ENCODE measurements at regions not wholly inside any gene's neighbourhood (a gene's known extent, or its start where the extent isn't known, plus 50 kb on each side); places are given as distances from the start of the nearest gene placed in this dataset.

GRCh38 chr3:175948041-175948440 lies 1088.9 kb downstream of the NAALADL2 start:
- POLR2A ChIA-PET = no interaction called here
- Histone ChIP-seq H3F3A (replicated peaks; ENCODE audit: insufficient read depth) (no peaks in the 10 kb centered on the region), H3K27me3 (ENCODE audit: insufficient read depth) (no peaks in the 10 kb centered on the region), H3K9me3 (no peaks in the 10 kb centered on the region), H3K9me2 (no peaks in the 10 kb centered on the region), H3K4me3 (ENCODE audit: low read depth in 2 of 2, low read length in 1 of 2) (no peak overlapping the region), H3K4me1 (ENCODE audit: control insufficient read depth in 1 of 2, insufficient read depth in 2 of 2, low read depth in 1 of 2, low read length in 1 of 2) (no peaks in the 10 kb centered on the region), H3K4me2 (no peak overlapping the region), H3K27ac (ENCODE audit: low read depth in 2 of 2, low read length in 1 of 2) (no peak overlapping the region), H3K9ac (no peak overlapping the region), H2AFZ (ENCODE audit: low read depth) (no peak overlapping the region), H3K79me2 (ENCODE audit: insufficient read depth) (no peaks in the 10 kb centered on the region), H4K20me1 (ENCODE audit: insufficient read depth) (no peaks in the 10 kb centered on the region), H3K36me3 (replicated peaks in 1 of 2; ENCODE audit: control insufficient read depth in 1 of 2, insufficient read depth in 2 of 2, low read length in 1 of 2) (no peaks in the 10 kb centered on the region)
- WGBS (ENCODE audit: low lambda C conversion rate) = 63% methylated on average over 3 of the region's 3 CpGs
- no peak for DNase-seq
- CTCF ChIA-PET = no interaction called here
- no peak for TF ChIP-seq CHD2 (IDR thresholded peaks at IDR 0.05; ENCODE audit: low read length, partially characterized antibody)
- TF ChIP-seq CTCF (IDR thresholded peaks at IDR 0.05) = no peak
- TF ChIP-seq, protein P1, sequence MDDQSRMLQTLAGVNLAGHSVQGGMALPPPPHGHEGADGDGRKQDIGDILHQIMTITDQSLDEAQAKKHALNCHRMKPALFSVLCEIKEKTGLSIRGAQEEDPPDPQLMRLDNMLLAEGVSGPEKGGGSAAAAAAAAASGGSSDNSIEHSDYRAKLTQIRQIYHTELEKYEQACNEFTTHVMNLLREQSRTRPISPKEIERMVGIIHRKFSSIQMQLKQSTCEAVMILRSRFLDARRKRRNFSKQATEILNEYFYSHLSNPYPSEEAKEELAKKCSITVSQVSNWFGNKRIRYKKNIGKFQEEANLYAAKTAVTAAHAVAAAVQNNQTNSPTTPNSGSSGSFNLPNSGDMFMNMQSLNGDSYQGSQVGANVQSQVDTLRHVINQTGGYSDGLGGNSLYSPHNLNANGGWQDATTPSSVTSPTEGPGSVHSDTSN (IDR thresholded peaks at IDR 0.05) = no peak
- no peak for TF ChIP-seq NFIC (IDR thresholded peaks at IDR 0.05; ENCODE audit: borderline replicate concordance)
- no peak for TF ChIP-seq RXRA (IDR thresholded peaks at IDR 0.05; ENCODE audit: borderline replicate concordance, low read depth)
- no peak for TF ChIP-seq EZH2phosphoT487 (IDR thresholded peaks at IDR 0.05; ENCODE audit: borderline replicate concordance, low read depth)
- TF ChIP-seq, protein P2, sequence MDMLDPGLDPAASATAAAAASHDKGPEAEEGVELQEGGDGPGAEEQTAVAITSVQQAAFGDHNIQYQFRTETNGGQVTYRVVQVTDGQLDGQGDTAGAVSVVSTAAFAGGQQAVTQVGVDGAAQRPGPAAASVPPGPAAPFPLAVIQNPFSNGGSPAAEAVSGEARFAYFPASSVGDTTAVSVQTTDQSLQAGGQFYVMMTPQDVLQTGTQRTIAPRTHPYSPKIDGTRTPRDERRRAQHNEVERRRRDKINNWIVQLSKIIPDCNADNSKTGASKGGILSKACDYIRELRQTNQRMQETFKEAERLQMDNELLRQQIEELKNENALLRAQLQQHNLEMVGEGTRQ (IDR thresholded peaks at IDR 0.05; ENCODE audit: borderline replicate concordance, low read depth, low read length) = no peak
- TF ChIP-seq TAF1 (IDR thresholded peaks at IDR 0.05; ENCODE audit: borderline replicate concordance, low read depth, low read length) = no peak
- no peak for TF ChIP-seq YY1 (IDR thresholded peaks at IDR 0.05; ENCODE audit: low read depth)
- TF ChIP-seq RCOR1 (IDR thresholded peaks at IDR 0.05; ENCODE audit: low read length) = no peak
- no peak for TF ChIP-seq FOXJ3 (CRISPR knock-in tag; IDR thresholded peaks at IDR 0.05)
- no peak for TF ChIP-seq RAD21 (IDR thresholded peaks at IDR 0.05; ENCODE audit: low read length)

DNA sequence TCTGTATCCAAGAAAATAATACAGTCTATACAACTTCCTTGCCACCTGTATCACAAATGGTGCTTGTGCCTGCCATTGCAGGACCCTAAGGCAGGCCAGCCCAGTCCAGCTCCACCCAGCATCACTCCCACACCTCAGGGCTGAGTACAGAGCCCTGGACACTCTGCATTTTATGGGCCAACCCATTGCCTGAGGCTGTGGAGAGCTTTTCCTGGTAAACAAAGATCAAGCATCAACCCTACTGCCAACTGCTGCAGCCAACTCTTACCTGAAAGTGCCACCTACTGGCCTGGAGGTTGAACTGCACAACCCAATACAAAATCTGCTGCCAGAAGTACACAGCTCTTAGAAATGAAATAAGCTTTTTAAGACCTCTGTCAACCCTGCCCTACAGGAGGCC lies 1082.2 kb downstream of the NAALADL2 start:
- Histone ChIP-seq H3K4me3 (ENCODE audit: low read depth in 2 of 2, low read length in 1 of 2) (no peak overlapping the region), H3K36me3 (replicated peaks in 1 of 2; ENCODE audit: control insufficient read depth in 1 of 2, insufficient read depth in 2 of 2, low read length in 1 of 2) (no peaks in the 10 kb centered on the region), H3K79me2 (ENCODE audit: insufficient read depth) (no peaks in the 10 kb centered on the region), H3K27me3 (ENCODE audit: insufficient read depth) (no peaks in the 10 kb centered on the region), H3K4me2 (no peak overlapping the region), H4K20me1 (ENCODE audit: insufficient read depth) (no peaks in the 10 kb centered on the region), H2AFZ (ENCODE audit: low read depth) (no peak overlapping the region), H3K4me1 (ENCODE audit: control insufficient read depth in 1 of 2, insufficient read depth in 2 of 2, low read depth in 1 of 2, low read length in 1 of 2) (no peaks in the 10 kb centered on the region), H3K27ac (ENCODE audit: low read depth in 2 of 2, low read length in 1 of 2) (no peak overlapping the region), H3K9me2 (no peaks in the 10 kb centered on the region), H3F3A (replicated peaks; ENCODE audit: insufficient read depth) (no peaks in the 10 kb centered on the region), H3K9me3 (no peaks in the 10 kb centered on the region; the same call in 1 of the 2 replicates), H3K9ac (no peak overlapping the region)
- TF ChIP-seq CTCF (IDR thresholded peaks at IDR 0.05) (peak; percentile 55), RFX5 (IDR thresholded peaks at IDR 0.05; ENCODE audit: low read length) (no peak), RAD21 (IDR thresholded peaks at IDR 0.05; ENCODE audit: low read length) (peak; percentile 45)
- DNase-seq = no peak
- ChIA-PET POLR2A (no interaction called here), CTCF (interaction anchor here (0.5 to 1.1 kb wide), 2 partner anchors 11 to 136 kb away, joined by 3 read pairs; no protein-coding TSS in a partner anchor)

All from SK-N-SH (cell line).